Spleen (tissue), 7 donors: ENCODE measurements at regions not wholly inside any gene's neighbourhood (a gene's known extent, or its start where the extent isn't known, plus 50 kb on each side); places are given as distances from the start of the nearest gene placed in this dataset.

Experiments used
- CTCF ChIP-seq, 11 experiments: fragments of 200-600 bp in 7 of 11; fragments of 450-650 bp in 4 of 11; sonication (generic) in 4 of 11; IDR thresholded peaks in 8 of 11; conservative IDR thresholded peaks in 3 of 11; 1 replicate in 7 of 11; 2 replicates in 4 of 11; pipeline versions ENCODE4 v1.4.0 to v1.8.0; 2016 to 2021; ENCODE audit warnings: antibody characterized with exemption in 11 of 11, inconsistent platforms in 4 of 11, mild to moderate bottlenecking in 1 of 11
- POLR2A ChIP-seq, 3 donors: fragments of 450-650 bp; IDR thresholded peaks; one replicate each; pipeline ENCODE4 v1.5.1; 2017; ENCODE audit warnings: antibody characterized with exemption in 3 of 3, mild to moderate bottlenecking in 1 of 3
- POLR2AphosphoS5 ChIP-seq, 3 donors: sonication (generic); formaldehyde crosslinking; IDR thresholded peaks; one replicate each; pipeline ENCODE4 v1.5.1; 2017; ENCODE audit warnings: antibody characterized with exemption in 3 of 3
- donor health status: DM: no; HTN: no; CAD: no; lungs with moderate emphysema.
- donor health status: DM: no; HTN: no; CAD: no.
- donor health status: DM: no; HTN: no; CAD: no.

GRCh38 chr18:75800331-75800648 is 372.8 kb upstream of the SMIM21 start:
- TF ChIP-seq CTCF (IDR thresholded peaks at IDR 0.05 in 8 of 11, conservative IDR thresholded peaks at IDR 0.05 in 3 of 11) (no peak), POLR2A (IDR thresholded peaks at IDR 0.05) (no peak), POLR2AphosphoS5 (IDR thresholded peaks at IDR 0.05) (no peak)
